ENCODE measurements at regions not wholly inside any gene's neighbourhood (a gene's known extent, or its start where the extent isn't known, plus 50 kb on each side); places are given as distances from the start of the nearest gene placed in this dataset.
A peak's percentile ranks its signal among the peaks of the same experiment; 100 is the strongest.

DNA sequence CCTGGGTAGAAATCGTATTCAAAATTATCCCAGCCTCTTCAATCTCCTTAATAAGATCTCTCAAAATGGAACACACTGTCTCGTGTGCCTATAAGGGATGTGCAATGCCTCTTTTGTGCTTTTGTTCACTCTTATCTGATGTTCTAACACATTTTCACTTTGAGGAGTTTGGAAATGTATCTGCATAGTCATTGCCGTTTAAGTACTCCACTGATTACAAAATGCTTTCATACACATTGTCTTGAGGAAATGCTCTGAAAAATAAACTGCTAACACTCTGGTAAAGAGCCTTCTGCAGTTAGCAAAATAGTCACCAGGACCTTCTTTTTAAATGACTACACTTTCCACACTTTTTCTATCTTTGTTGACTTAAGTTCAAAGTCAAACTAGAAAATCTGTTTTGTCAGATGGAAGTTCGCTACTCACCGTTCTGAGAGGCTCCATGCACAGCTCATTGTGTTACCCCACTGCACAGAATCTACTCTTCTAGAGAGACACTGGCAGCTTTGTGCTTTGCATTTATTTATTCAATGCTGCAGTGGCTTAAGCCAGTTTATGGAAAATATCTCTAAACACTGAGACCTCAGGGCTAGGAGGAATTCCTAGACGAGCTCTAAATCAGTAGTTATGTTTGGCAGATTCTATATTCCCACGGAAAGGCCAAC is 159.0 kb downstream of the CHIC2 start:
- no peaks in the 10 kb centered on the region for H3K36me3 ChIP-seq
- intact Hi-C loops (cut with DNase I): loop anchor here (10.0 kb wide), 2 partner anchors 411 to 711 kb away; no protein-coding TSS in a partner anchor
- 44 to 63% methylated on average over 7 of the region's 7 CpGs for WGBS, 2 donors
- TF ChIP-seq POLR2A (IDR thresholded peaks at IDR 0.05): no peak
- TF ChIP-seq, protein P1, sequence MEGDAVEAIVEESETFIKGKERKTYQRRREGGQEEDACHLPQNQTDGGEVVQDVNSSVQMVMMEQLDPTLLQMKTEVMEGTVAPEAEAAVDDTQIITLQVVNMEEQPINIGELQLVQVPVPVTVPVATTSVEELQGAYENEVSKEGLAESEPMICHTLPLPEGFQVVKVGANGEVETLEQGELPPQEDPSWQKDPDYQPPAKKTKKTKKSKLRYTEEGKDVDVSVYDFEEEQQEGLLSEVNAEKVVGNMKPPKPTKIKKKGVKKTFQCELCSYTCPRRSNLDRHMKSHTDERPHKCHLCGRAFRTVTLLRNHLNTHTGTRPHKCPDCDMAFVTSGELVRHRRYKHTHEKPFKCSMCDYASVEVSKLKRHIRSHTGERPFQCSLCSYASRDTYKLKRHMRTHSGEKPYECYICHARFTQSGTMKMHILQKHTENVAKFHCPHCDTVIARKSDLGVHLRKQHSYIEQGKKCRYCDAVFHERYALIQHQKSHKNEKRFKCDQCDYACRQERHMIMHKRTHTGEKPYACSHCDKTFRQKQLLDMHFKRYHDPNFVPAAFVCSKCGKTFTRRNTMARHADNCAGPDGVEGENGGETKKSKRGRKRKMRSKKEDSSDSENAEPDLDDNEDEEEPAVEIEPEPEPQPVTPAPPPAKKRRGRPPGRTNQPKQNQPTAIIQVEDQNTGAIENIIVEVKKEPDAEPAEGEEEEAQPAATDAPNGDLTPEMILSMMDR (IDR thresholded peaks at IDR 0.05): no peak
- TF ChIP-seq POLR2AphosphoS5 (IDR thresholded peaks at IDR 0.05): no peak
- TF ChIP-seq EP300 (IDR thresholded peaks at IDR 0.05): no peak
- DNase-seq: no peak
- H3K27ac ChIP-seq: peak overlapping the region in 2 of 4 donors; percentile 12 to 42
- no peak overlapping the region for H3K4me3 ChIP-seq
- H3K27me3 ChIP-seq: peaks cover 0 to 55% (median 16%) of the 10 kb centered on the region in 3 donors
- no peaks in the 10 kb centered on the region for H3K9me3 ChIP-seq
- peaks cover 0 to 23% (median 16%) of the 10 kb centered on the region in 4 donors for H3K4me1 ChIP-seq

DNA sequence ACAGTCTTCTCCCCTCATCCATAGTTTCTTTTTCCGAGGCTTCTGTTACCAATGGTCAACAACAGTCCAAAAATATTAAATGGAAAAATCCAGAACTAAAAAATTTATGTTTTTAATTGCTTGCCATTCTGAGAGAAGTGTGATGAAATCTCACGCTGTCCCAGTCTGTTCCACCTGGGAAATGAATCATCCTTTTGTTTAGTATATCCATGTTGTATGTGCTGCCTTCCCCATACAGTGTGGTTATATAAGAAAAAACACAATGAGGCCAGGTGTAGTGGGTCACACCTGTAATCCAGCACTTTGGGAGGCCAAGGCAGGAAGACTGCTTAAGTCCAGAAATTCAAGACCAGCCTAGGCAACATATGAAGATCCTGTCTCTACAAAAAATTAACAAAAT is 161.6 kb downstream of the CHIC2 start:
- 81 to 82% methylated on average over 2 of the region's 2 CpGs for WGBS, 2 donors
- peaks cover 0 to 32% (median 9%) of the 10 kb centered on the region in 3 donors for H3K27me3 ChIP-seq
- intact Hi-C loops (cut with DNase I): loop anchor here (10.0 kb wide), 2 partner anchors 408 to 708 kb away; no protein-coding TSS in a partner anchor
- no peak for DNase-seq
- H3K27ac ChIP-seq: no peak overlapping the region
- H3K9me3 ChIP-seq: no peaks in the 10 kb centered on the region
- no peak overlapping the region for H3K4me3 ChIP-seq
- TF ChIP-seq, protein P1 (IDR thresholded peaks at IDR 0.05): no peak
- TF ChIP-seq EP300 (IDR thresholded peaks at IDR 0.05) (no peak), POLR2AphosphoS5 (IDR thresholded peaks at IDR 0.05) (no peak), POLR2A (IDR thresholded peaks at IDR 0.05) (no peak)
- no peaks in the 10 kb centered on the region for H3K36me3 ChIP-seq
- peaks cover 0 to 10% (median 7%) of the 10 kb centered on the region in 4 donors for H3K4me1 ChIP-seq

DNA sequence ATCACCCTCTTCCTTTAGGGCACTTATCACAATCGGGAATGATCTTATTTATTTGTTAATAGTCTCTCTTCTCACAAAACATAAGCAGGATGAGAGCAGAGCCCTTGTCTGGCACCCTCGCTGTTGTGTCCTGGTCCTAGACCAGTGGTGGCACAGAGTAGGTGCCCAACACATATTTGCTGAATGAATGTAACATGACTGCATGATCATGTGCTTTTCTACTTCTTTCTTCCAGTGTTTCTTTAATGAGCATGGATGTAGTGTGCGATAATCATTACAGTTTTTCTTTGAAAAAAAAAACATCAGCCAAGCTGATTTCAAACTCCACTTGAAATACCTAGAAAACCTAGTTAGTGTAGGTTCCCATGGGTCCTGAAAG is 164.1 kb downstream of the CHIC2 start:
- no peaks in the 10 kb centered on the region for H3K4me1 ChIP-seq
- H3K9me3 ChIP-seq: no peaks in the 10 kb centered on the region
- H3K27ac ChIP-seq: peak overlapping the region; percentile 39 to 49 (median 45)
- intact Hi-C loops (cut with DNase I): loop anchor here (10.0 kb wide), 2 partner anchors 405 to 705 kb away; no protein-coding TSS in a partner anchor
- no peaks in the 10 kb centered on the region for H3K36me3 ChIP-seq
- WGBS, 2 donors: 83 to 84% methylated on average over 3 of the region's 3 CpGs
- no peak for DNase-seq
- H3K27me3 ChIP-seq: peaks cover 0 to 10% (median 4%) of the 10 kb centered on the region in 3 donors
- no peak overlapping the region for H3K4me3 ChIP-seq
- no peak for TF ChIP-seq EP300 (IDR thresholded peaks at IDR 0.05)
- TF ChIP-seq, protein P1 (IDR thresholded peaks at IDR 0.05): no peak
- TF ChIP-seq POLR2A (IDR thresholded peaks at IDR 0.05): no peak
- no peak for TF ChIP-seq POLR2AphosphoS5 (IDR thresholded peaks at IDR 0.05)

DNA sequence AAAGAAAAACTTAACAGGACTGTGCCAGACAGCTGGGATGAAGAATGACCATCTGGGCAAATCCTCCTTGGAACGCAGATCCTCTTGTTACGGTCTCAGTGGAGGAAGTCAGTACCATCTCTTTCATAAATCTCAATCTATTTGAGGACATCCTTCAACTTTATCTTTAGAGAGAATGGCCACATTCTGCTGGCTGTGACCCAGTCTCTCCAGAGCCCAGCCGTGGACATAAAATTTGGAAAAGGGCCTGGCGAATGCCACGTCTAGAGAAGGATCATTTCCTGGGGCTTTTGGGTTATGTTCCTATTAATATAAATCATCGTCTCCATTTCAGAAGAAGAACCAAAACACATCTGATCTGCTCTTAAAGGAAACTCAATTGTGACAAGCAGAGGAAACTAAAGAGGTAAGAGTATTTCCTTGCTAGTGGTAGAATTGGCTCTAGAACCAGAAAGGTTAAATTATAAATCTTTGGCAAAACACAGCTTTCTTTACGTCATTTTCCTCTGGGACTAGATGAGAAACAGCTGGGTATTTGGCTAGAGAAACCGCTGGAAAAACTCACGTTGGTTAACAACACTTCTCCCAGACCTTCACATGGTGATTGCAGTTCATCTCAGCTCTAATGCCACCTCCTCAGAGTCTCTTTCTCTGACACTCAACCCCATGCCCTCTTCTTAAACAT is 164.7 kb downstream of the CHIC2 start:
- no peak for DNase-seq
- 58 to 66% methylated on average over 9 of the region's 9 CpGs for WGBS, 2 donors

DNA sequence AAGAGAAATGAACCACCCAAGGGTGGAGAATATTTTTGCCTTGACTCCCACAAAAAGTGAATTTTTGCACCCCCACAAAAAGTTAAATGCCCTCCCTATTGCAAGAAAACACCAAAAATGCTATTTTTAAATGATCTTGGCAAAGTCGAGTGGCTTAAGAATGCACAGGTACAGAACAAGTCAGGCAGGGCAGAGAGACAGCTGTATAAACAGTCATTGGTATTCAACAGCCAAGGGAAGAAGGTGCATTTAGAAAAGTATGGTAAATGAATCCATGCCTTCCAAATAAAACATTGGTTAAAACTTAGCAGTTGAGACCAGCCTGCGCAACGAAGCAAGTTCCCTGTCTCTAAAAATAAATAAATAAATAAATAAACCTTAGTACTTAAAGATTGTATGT is 169.3 kb downstream of the CHIC2 start:
- Histone ChIP-seq H3K4me3 (no peak overlapping the region), H3K27me3 (no peaks in the 10 kb centered on the region), H3K27ac (no peak overlapping the region), H3K4me1 (no peaks in the 10 kb centered on the region), H3K9me3 (no peaks in the 10 kb centered on the region), H3K36me3 (no peaks in the 10 kb centered on the region)
- TF ChIP-seq EP300 (IDR thresholded peaks at IDR 0.05): no peak
- TF ChIP-seq POLR2AphosphoS5 (IDR thresholded peaks at IDR 0.05): no peak
- TF ChIP-seq, protein P1 (IDR thresholded peaks at IDR 0.05): no peak
- no peak for TF ChIP-seq POLR2A (IDR thresholded peaks at IDR 0.05)
- no peak for DNase-seq
- WGBS, 2 donors: 24 to 66% methylated on average over 3 of the region's 3 CpGs
- intact Hi-C loops (cut with DNase I): no loop called here

More for the DNA sequence above, 164.7 kb downstream of the CHIC2 start:
- Histone ChIP-seq H3K9me3 (no peaks in the 10 kb centered on the region), H3K4me1 (no peaks in the 10 kb centered on the region), H3K4me3 (no peak overlapping the region), H3K36me3 (no peaks in the 10 kb centered on the region), H3K27ac (peak overlapping the region; percentile 39 to 49 (median 45)), H3K27me3 (peaks cover 0 to 8% (median 4%) of the 10 kb centered on the region in 3 donors)
- TF ChIP-seq POLR2AphosphoS5 (IDR thresholded peaks at IDR 0.05): peak in 2 of 4 donors; percentile 30 to 39
- TF ChIP-seq POLR2A (IDR thresholded peaks at IDR 0.05): no peak
- intact Hi-C loops (cut with DNase I): loop anchor here (10.0 kb wide), 2 partner anchors 405 to 705 kb away; no protein-coding TSS in a partner anchor
